Activated CD8-positive, alpha-beta T cell treated with anti-CD3 and anti-CD28 coated beads for 36 hours (primary cell): ENCODE measurements at regions not wholly inside any gene's neighbourhood (a gene's known extent, or its start where the extent isn't known, plus 50 kb on each side); places are given as distances from the start of the nearest gene placed in this dataset.

ENCODE experiments used
- ATAC-seq: fragments of 200-7000 bp; cut with Tn5 transposase; one replicate; pipeline ENCODE4 v1.10.0; 2021; ENCODE audit warnings: mild to moderate bottlenecking, moderate library complexity
- CTCF ChIA-PET: fragments of 350-600 bp; sonication (Branson Sonifier 250); formaldehyde crosslinking; loops from one replicate; lab custom pipeline; 2021; ENCODE audit warnings: antibody characterized with exemption; lab: Charles Lee
- POLR2A ChIA-PET: fragments of 350-600 bp; sonication (Branson Sonifier 250); formaldehyde crosslinking; loops from one replicate; lab custom pipeline; 2021; ENCODE audit warnings: antibody characterized with exemption; lab: Charles Lee
- DNase-seq: peaks from one replicate; pipeline ENCODE4 v3.0.0-alpha.2; 2020
- H3K27ac Mint-ChIP-seq: one replicate; pipeline ENCODE4 v1.8.0; 2021; ENCODE audit warnings: mild to moderate bottlenecking, mixed read lengths
- H3K27me3 Mint-ChIP-seq: one replicate; pipeline ENCODE4 v1.8.0; 2021; ENCODE audit warnings: mixed read lengths
- H3K36me3 Mint-ChIP-seq: one replicate; pipeline ENCODE4 v1.8.0; 2021; ENCODE audit warnings: low read depth, mixed read lengths
- H3K4me1 Mint-ChIP-seq: one replicate; pipeline ENCODE4 v1.8.0; 2021; ENCODE audit warnings: low read depth, mixed read lengths
- H3K4me3 Mint-ChIP-seq: one replicate; pipeline ENCODE4 v1.8.0; 2021; ENCODE audit warnings: mild to moderate bottlenecking, moderate library complexity, mixed read lengths
- H3K9me3 Mint-ChIP-seq: one replicate; pipeline ENCODE4 v1.8.0; 2021; ENCODE audit warnings: mixed read lengths
- intact Hi-C: fragments of 100-400 bp; cut with micrococcal nuclease; formaldehyde crosslinking; loops from one replicate; pipeline ENCODE4 v1.10.0; 2022
- TF ChIP-seq, protein P1 (sequence below): fragments of 200-600 bp; IDR thresholded peaks from one replicate; pipeline ENCODE4 v1.8.0; 2022; ENCODE audit warnings: antibody characterized with exemption, mild to moderate bottlenecking

- intact Hi-C loops: no loop called here
- TF ChIP-seq, protein P1, sequence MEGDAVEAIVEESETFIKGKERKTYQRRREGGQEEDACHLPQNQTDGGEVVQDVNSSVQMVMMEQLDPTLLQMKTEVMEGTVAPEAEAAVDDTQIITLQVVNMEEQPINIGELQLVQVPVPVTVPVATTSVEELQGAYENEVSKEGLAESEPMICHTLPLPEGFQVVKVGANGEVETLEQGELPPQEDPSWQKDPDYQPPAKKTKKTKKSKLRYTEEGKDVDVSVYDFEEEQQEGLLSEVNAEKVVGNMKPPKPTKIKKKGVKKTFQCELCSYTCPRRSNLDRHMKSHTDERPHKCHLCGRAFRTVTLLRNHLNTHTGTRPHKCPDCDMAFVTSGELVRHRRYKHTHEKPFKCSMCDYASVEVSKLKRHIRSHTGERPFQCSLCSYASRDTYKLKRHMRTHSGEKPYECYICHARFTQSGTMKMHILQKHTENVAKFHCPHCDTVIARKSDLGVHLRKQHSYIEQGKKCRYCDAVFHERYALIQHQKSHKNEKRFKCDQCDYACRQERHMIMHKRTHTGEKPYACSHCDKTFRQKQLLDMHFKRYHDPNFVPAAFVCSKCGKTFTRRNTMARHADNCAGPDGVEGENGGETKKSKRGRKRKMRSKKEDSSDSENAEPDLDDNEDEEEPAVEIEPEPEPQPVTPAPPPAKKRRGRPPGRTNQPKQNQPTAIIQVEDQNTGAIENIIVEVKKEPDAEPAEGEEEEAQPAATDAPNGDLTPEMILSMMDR: no peak
- Mint-ChIP-seq H3K4me3 (no peak overlapping the region), H3K9me3 (no peaks in the 10 kb centered on the region), H3K4me1 (peaks cover 27% of the 10 kb centered on the region), H3K27me3 (no peaks in the 10 kb centered on the region), H3K27ac (no peak overlapping the region), H3K36me3 (no peaks in the 10 kb centered on the region)
- DNase-seq (no peak), ATAC-seq (no peak)
- ChIA-PET CTCF (interaction anchor here (0.7 kb wide), 1 partner anchor 88 kb away, joined by 3 read pairs; no protein-coding TSS in a partner anchor), POLR2A (interaction anchor here (0.8 kb wide), 1 partner anchor 66 kb away, joined by 3 read pairs; no protein-coding TSS in a partner anchor)
Measured at GRCh38 chr13:40476175-40476958, 190.1 kb downstream of the FOXO1 start.

DNA sequence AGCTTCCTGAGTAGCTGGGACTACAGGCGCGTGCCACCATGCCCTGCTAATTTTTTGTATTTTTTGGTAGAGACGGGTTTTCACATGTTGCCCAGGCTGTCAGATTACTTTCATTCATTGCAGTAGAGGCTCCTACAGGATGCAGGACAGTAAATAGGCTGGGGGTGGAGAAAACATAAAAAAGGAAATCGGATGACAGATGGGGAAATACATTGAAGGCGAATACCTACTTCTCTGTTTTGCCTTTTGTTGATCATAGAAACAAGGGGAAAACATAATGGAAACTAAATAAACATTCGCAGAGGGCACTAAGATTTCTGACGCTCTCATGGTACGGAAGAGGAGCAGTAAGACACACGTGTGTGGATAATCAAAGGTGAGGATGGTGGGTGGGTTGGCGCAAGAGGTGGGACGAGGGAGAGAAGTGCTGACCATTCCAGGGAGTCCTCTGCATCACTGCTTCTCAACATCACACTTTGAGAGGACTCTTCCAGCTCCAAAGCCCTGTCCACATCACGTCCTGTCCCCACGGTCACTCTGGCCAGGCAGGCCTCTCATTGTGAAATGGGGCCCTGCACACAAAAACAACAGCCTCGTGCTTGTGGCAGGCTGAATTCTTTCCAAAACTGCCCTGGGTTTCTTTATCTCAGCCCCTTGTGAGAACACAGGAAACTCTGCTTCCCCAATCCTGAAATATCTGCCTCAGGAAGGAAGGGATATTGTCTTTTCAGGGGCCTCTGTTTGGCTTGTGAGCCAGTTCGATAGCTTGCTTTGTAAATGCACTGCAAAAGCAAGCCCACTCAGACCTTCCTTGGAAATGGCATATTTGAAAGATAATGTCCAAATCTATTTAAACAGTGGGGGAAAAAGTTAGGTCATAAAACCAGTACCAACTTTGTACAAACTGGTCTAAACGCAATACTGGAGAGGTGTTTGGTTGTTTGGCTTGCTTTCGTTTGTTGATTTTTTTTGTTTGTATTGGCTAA is 188.5 kb downstream of the FOXO1 start:
- H3K27ac Mint-ChIP-seq: no peak overlapping the region

GRCh38 chr13:40478775-40479174 is 187.7 kb downstream of the FOXO1 start:
- Mint-ChIP-seq H3K27me3 (no peaks in the 10 kb centered on the region), H3K4me3 (no peak overlapping the region), H3K36me3 (peaks cover 6% of the 10 kb centered on the region), H3K27ac (no peak overlapping the region), H3K9me3 (peaks cover 7% of the 10 kb centered on the region), H3K4me1 (peaks cover 40% of the 10 kb centered on the region)
- ATAC-seq (no peak), DNase-seq (no peak)
- ChIA-PET POLR2A (no interaction called here), CTCF (no interaction called here)
- TF ChIP-seq, protein P1: no peak
- intact Hi-C loops: no loop called here

More for the DNA sequence above, 188.5 kb downstream of the FOXO1 start:
- no peak overlapping the region for H3K4me3 Mint-ChIP-seq
- ChIA-PET CTCF (no interaction called here), POLR2A (no interaction called here)
- ATAC-seq (no peak), DNase-seq (no peak)
- TF ChIP-seq, protein P1: no peak
- intact Hi-C loops: no loop called here
- peaks cover 6% of the 10 kb centered on the region for H3K36me3 Mint-ChIP-seq
- H3K9me3 Mint-ChIP-seq: peaks cover 6% of the 10 kb centered on the region
- peaks cover 33% of the 10 kb centered on the region for H3K4me1 Mint-ChIP-seq
- H3K27me3 Mint-ChIP-seq: no peaks in the 10 kb centered on the region

- Mint-ChIP-seq H3K27ac (no peak overlapping the region), H3K4me1 (peaks cover 46% of the 10 kb centered on the region), H3K4me3 (no peak overlapping the region), H3K9me3 (peaks cover 7% of the 10 kb centered on the region), H3K36me3 (peaks cover 6% of the 10 kb centered on the region), H3K27me3 (no peaks in the 10 kb centered on the region)
- no peak for DNase-seq
- ChIA-PET POLR2A (no interaction called here), CTCF (no interaction called here)
- ATAC-seq: no peak
- TF ChIP-seq, protein P1: no peak
- intact Hi-C loops: no loop called here
Measured at GRCh38 chr13:40479196-40479845, 187.1 kb downstream of the FOXO1 start.
